Muscle of back (tissue), 3 donors: ENCODE measurements at regions not wholly inside any gene's neighbourhood (a gene's known extent, or its start where the extent isn't known, plus 50 kb on each side); places are given as distances from the start of the nearest gene placed in this dataset.
A peak's percentile ranks its signal among the peaks of the same experiment; 100 is the strongest.

Source experiments
- DNase-seq, 3 donors: peaks; one replicate each; pipeline versions ENCODE4 v3.0.0 to v3.0.0-alpha.2; 2013

DNA sequence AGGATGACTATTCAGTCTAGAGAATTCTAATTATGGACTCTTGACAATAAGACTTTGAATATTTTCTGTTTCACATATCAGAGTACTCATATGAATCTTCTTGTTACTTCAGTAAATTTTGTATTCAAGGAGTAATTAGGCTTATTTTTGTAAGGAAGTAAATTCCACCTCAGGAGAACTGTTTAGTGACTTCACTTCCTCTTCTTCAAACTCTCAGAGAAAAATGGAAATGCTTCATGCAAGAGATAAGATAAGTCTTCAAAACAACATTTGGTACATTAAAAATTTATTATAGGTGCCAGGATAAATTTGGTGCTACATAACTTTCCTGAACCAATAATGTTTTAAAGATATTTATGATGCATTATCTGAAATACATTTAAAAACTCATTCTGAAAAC lies 1421.9 kb downstream of the PCDH7 start:
- no peak for DNase-seq

DNA sequence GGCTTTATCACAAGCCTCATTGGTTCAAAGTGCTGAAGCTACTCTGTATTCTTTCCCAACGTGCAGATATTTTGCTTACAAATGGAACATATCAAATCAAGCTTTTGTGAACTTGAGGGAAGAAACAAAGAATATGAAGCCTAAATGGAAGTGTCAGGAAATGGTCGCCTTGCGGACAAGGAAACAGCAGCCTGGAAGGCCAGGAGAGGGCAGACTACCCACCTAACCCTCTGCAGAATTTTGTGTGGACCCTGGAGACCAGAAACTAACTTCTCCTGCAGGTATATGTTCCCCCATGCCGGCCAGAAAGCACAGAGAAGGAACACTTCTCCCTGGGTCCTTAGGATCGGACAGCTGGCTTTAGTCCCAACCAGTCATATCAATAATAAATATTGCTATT lies 1425.8 kb downstream of the PCDH7 start:
- DNase-seq, result no peak

DNA sequence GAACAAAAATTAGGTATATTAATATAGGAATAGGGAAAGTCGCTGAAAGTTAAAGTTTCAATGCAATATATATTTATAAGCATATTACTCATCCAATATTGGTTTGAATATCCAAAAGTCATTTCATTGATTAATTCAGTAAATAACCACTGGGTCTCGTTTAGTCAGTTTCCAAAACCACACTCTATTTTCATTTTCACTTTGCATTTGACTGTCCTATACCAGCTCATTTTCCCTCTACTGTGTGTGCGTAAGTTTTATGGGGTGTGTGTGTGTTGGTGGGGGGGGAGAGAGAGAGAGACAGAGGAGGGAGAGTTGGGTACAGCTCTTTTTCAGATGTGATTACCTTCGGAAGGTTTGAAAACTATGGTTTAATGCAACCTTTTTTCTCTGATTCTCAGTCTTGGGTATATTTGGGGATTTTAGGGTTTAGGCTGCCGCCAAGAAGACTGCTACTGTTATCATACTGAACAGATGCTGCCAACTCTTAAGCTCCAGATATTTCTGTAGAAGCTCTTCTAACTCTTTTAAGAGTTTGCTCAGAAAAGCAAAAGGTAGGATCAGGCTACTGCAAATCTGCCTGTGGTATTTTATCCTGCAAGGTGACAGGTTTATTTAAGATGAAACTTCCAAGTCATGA lies 1427.4 kb downstream of the PCDH7 start:
- DNase-seq, result peak in 1 of 3 donors; percentile 15

DNA sequence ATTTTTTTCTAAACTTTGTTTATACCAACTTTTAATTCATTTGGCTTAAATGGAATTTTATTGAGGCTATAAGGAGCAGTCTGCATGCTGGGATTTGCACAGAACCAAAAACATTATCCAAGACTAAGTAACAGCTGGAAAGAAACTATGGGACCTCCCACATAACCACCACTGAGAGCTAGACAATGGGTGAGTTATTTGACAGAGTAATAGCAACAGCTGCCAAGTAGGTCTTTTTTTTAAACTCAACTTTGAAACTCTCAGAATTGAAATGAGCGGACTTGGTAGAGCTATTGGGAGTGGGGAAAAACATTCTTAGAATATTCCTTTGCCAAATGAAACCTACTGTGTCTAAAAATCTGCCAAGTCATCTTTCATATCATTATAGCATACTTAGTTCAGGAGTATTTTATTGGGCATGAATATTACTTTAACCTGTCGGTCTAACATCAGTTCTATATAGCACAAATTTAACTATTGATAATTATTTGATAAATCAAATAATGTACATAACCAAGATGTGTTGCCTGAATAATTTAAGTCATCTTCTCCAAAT lies 1428.0 kb downstream of the PCDH7 start:
- peak; percentile 27 to 66 (median 42) for DNase-seq

DNA sequence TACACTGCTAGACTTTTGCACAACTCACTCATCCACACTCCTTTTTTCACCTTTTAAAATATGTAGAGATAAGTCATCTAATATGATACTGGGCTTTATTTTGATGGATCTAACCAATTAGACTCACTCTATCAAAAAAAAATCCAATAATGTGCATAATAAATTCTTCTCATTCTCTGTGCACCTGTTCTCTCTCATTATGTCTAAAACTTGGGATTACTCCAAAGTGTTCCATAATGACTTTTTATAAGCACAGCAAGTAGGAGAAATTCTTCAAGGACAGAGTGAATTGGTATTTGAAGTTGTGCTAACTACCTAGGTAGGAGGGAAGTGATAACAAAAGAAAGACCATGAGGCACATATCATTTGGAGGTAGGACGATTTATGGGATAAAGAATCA lies 1438.8 kb downstream of the PCDH7 start:
- DNase-seq, result no peak

DNA sequence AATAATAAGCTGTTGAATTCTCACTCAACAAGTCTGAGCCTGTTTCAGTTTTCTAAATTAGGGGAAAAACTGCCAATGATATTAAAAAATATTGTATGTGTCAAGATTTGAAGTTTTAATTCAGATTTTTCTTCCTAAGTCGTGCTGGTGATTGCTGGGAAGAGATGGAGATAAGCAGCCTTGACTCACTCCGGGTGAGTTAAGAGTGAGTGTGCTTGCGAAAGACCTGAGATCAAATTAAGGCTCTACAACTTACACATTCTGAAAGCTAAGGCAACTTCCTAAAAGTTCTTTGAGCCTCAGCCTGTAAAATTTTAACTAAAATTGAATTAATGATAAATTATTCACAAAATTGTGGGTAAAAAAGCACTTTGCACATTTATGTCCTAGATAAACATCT lies 1441.2 kb downstream of the PCDH7 start:
- no peak for DNase-seq

DNA sequence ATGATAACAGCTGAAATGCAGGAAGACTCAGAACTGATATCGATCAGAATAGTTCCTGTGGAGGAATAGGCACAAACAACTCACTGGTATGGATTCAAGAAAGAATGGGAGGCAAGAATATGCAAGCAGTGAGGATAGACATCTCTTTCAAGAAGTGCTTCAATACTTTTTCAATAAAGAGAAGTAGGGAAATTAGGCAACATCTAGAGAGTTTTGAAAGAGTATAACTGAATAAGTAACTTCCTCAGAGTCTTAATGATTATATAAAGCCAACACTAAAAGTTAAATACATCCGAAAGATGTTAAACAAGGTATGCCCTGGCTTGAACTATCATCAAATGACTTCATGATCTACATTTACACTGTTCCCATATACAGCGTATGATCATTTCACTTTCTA lies 1443.0 kb downstream of the PCDH7 start:
- no peak for DNase-seq

DNA sequence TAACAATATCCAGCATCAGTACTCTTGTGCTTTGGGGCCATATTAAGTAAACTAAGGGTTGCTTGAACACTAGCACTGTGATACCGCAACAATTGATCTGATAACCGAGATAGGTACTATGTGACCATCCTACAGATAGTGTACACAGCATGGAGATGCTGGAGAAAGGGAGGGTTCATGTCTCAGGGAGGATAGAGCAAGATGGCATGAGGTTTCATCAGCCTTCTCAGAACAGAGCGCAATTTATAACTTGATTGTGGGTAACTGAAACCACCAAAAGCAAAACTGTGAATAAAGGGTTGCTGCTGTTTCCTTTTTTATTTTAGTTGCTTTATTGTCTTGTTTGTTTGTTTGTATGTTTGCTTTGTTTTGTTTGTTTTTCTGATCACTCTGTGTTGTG lies 1449.7 kb downstream of the PCDH7 start:
- DNase-seq, result no peak

DNA sequence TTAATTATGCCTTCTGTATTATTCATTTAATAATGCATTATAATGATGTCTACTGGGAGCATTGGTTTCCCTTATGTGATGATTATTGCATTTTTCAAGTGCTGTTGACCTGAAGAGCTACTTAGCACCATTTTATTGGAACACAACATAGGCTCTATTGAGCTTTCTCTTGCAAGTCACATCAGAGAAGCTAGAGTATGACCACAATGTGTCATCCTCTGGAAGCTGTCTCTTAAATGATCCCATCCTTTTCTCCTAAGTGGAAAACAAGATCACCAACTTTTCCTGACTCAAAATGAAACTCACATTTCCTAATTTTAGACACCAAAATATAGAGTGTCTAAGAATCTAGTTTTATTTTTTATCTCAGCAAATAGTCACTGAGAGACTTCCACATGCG lies 1451.9 kb downstream of the PCDH7 start:
- no peak for DNase-seq

DNA sequence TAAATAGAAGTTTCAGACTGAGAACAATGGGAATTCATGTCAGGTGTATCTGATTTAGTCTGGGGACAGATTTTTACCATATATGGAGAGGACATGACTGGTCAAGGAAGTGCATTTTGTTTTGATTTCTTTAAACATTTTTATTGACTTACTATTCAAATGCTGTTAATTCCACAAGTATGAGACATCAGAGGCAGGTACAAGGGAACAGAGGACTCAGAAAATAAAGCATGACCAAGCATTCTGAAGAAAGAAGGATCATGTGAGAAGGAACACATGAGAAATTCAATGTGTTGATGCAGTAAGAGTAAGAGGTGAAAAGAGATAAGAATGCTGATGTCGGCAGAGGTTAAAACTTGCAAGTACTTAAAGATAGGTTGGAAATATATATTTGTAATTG lies 1452.6 kb downstream of the PCDH7 start:
- DNase-seq, result peak in 1 of 3 donors; percentile 12

DNA sequence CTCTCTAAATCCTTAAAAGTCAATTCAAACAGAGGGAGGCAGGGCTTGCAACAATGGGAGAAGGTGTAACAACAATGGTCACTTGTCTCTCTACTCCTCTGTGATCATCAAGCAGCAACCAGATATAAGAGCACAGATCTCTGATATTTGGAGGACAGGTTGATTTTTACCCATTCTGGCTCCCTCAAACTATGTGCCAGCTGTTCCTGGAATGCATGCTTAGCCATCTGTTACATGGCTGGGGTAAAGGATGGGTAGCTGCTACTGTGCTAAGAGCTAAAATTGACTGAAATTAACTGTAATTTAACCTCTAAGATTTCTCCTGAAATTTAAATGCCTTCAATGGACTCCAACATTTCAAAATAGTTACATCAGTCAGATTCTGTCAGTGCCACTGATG lies 1459.9 kb downstream of the PCDH7 start:
- peak in 1 of 3 donors; percentile 18 for DNase-seq

DNA sequence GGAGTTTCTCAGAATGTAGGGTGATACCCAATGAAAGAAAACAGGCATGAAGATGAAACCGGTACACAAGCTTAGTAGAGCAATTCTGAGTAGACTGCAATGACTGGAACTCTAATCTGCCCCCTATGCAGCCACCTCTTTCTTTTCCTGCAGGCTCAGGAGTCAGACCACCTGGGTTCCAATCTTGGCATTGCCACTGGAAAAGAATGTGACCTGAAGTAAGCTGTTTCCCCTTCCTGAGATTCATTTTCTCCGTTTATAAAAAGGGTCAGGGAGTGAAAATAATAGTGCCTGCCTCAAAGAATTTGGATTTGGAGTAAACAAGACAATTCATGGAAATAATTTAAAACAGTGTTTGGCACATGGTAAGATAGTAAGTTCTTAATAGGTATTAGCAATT lies 1464.0 kb downstream of the PCDH7 start:
- no peak for DNase-seq

DNA sequence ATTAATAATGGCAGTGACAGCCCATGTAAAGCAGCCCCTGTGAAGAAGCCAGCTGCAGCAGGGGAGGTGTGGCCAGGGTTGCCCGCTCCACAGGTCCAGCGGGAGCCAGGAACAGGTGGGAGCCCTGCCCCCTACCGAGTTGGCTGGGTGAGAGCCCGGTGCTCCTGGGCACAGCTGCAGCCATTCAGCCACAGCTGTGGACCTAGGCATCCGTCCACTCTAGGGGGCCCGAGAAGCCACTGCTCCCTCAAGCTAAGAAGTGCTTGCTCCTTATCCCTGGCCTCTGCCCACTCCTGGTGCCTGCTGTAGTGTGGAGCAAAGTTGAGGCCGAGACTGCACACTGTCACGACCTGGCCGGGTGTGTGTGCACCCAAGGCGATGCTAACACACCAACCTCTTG lies 1469.0 kb downstream of the PCDH7 start:
- no peak for DNase-seq

DNA sequence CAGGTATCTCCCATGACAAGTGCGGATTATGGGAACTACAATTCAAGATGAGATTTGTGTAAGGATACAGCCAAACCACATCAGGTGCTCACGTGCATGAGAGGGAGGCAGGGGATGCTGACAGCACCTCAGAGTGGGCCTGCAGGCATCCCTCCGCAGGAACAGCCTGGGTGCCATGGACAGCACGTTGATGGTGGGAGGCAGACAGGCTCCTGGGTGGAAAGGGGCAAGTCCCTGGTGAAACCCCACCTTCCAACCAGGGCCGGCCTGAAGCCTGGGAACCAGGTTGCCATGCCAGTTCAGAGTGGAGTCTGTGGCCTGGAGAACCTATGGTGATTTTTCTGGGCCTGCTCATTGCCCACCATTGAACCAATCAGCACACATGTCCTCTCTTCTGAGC lies 1469.6 kb downstream of the PCDH7 start:
- no peak for DNase-seq

DNA sequence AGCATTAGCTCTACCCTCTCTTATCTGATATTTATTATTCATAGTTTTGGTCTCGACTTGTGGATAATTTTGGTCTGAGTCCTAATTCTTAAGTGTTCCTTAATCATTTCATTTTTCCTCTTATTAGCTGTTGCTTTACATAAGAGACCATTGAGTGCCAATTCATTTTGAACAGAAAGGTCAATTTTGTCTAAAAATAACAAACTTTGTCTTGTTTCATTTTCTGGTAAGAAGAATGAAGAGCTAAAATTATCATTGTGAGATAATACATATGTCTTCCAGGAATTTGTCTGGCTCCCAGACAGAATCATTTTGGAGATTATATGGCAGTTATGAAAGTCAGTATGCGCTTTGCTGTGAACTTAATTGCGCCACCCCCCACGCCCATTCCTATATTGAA lies 1471.8 kb downstream of the PCDH7 start:
- DNase-seq, result peak in 2 of 3 donors; percentile 5 to 32

DNA sequence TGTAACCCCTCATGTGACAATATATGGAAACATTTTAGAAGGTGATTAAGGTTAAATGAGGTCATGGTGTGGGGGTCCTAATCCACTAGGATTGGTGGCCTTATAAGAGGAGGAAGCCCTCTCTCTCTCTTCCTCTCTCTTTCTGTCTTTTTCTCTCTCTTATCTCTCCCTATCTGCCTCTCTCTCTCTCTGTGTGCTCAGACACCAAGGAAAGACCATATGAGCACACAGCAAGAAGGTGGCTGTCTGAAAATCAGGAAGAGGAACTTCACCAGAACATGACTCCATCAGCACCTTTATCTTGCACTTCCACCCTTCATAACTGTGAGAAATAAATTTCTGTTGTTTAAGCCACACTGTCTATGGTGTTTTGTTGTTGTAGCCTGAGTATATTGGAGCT lies 1472.2 kb downstream of the PCDH7 start:
- DNase-seq, result no peak

DNA sequence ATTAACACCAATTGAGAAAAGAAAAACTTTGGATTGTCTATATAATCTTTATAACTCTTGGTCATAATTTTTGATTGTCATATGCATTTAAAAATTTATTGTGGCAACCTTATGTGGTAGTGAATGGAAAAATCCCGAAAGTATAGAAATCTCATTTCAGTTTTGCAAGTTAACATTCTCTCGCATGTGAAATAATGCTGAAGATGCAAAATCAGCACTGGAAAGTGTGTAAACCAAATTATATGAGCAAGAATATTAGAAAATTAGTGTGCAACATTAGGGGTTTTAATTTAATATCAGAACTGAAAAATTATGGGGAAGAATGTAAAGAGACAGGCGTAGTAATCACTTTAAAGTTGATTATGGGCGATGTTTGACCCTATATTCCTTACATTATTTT lies 1472.8 kb downstream of the PCDH7 start:
- DNase-seq, result no peak

DNA sequence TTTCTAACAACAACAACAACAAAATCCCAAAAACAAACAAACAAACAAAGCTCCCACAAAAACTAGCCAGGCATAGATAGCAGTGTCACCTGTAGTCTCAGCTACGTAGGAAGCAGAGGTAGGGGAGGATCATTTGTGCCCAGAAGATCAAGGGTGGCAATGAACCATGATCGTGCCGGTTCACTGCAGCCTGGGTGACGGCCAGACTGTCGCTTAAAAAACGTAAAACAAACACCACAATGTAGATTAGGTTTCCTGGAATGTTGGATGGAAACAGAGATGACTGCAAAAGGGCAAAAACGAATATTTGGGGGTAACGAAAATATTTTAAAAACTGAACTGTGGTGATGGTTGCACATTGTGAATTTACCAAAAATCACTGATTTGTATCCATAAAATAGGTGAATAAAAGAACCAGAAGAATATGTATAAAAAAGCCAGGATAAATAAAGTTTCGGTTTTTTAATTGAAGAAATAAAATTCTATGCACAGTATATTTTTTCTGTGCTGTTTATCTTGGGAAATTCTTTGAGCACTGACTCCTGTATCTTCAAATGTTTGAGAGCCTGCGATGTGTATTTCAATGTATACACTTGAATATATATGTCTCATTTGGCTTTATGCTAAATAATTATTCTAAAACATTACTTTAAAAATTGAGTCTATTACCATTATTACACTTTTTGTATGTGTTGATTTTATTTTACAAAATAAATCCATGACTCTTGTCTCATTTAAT lies 1477.0 kb downstream of the PCDH7 start:
- DNase-seq, result no peak

DNA sequence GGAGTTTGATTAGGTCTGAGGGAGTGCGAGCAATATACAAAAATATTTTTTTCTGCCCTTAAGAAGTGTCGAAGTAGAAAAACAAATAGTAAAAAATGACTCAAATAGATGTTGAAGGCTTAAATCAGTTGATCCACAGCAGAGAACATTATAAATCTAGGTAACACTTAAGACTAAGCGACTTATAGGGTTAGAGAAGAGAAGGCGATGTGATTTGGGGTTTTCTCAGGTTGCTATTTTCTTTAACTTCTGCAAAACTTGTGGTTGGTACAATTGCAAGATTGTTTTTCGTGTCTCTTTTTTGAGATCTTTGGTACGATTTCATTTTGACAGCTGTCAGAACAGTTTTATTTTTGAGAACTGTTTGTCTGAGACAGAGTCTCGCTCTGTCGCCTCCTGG lies 1479.5 kb downstream of the PCDH7 start:
- DNase-seq, result no peak

DNA sequence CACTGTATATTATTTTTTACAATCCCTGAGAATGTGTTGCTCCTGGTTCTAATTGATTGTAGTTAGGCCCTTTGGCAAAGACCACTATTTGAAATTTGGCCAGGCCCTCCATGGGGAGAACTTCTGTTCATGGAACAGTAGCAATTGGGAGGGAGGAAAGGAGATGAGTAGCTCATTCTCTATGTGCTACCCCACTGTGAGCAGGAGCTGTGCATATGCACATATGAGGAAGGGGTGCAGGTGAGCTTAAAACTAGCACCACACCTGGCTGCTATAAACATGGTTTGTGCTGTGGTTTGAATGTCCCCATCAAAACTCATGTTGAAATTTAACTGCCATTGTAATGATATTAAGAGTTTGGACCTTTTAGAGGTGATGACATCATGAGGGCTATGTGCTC lies 1483.2 kb downstream of the PCDH7 start:
- DNase-seq, result no peak

DNA sequence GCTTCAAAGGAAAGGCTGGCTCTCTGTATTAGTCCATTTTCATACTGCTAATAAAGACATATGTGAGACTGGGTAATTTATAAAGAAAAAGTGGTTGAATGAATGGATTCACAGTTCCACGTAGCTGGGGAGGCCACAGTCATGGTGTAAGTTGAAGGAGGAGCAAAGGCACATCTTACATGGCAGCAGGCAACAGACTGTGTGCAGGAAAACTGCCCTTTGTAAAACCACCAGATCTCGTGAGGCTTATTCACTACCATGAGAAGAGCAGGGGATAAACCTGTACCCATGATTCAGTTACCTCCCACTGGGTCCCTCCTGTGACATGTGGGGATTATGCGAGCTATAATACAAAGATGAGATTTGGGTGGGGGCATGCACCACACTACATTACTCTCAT lies 1486.6 kb downstream of the PCDH7 start:
- DNase-seq, result no peak

DNA sequence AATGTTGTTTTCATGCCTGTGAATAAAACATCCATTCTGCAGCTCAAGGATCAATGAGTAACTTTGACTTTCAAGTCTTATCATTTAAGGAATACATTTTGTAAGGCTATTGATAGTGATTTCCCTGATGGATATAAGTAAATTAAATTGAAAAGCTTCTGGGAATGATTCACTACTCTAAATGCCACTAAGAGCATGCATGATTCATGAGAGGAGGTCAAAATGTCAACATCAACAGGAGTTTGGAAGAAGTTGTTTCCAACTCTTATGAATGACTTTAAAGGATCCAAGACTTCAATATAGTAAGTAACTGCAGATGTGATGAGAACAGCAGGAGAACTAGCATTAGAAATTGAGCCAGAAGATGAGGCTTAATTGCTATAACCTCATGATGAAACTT lies 1487.3 kb downstream of the PCDH7 start:
- DNase-seq, result no peak

DNA sequence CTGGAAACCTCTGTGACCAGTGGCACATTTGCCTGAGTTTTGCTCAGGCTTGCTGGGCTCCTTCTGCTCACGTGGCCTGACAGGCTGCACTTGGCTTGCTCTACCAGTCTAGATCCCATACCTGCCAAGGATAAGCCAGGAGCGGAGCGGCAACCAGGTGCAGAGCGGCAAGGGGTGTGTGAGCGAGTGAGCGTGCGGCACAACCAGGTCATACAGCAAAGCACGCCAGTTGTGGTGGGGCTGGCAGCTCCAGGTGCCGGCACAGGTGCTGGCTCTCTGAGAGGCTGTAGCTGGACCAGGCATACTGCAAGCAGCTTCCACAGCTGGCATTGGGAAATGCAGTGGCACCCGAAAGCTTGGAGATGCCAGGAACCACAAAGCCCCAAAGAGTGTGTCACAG lies 1495.1 kb downstream of the PCDH7 start:
- DNase-seq, result no peak

DNA sequence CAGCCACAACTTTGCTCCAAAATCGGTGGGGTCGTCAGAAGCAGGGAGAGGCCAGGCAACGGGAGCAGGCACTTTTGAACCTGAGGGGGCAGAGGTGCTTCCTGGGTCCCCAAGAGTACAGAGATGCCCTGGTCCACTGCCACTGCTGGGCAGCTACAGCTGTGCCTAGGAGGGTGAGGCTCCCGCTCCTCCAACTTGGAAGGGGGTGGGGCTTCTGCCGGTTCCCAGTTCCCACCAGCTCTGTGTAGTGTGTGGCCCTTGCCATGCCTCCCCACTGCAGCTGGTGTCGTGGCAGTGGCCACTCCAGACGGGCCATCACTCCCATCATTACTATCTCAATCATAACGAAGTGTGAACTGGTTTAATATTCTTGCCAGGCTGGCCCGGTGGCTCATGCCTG lies 1496.3 kb downstream of the PCDH7 start:
- no peak for DNase-seq
